Peyer's patch (tissue), 4 donors: ENCODE measurements at regions not wholly inside any gene's neighbourhood (a gene's known extent, or its start where the extent isn't known, plus 50 kb on each side); places are given as distances from the start of the nearest gene placed in this dataset.
"Not testable (repeated sequence)": the region's sequence is repeated elsewhere in the genome, so short reads cannot be mapped to it uniquely, and the experiment has no call there.

Experiments used
- POLR2A ChIP-seq, 2 donors: fragments of 450-650 bp; IDR thresholded peaks; one replicate each; pipeline ENCODE4 v1.5.1; 2017; ENCODE audit warnings: antibody characterized with exemption in 2 of 2, mild to moderate bottlenecking in 2 of 2, moderate library complexity in 2 of 2
- TF ChIP-seq, protein P1 (sequence below), 6 experiments: fragments of 450-650 bp in 4 of 6; fragments of 200-600 bp in 2 of 6; sonication (generic) in 1 of 6; IDR thresholded peaks; one replicate each; pipeline ENCODE4 v1.5.1; 2017 to 2019; ENCODE audit warnings: antibody characterized with exemption in 6 of 6, mild to moderate bottlenecking in 3 of 6, moderate library complexity in 1 of 6

DNA sequence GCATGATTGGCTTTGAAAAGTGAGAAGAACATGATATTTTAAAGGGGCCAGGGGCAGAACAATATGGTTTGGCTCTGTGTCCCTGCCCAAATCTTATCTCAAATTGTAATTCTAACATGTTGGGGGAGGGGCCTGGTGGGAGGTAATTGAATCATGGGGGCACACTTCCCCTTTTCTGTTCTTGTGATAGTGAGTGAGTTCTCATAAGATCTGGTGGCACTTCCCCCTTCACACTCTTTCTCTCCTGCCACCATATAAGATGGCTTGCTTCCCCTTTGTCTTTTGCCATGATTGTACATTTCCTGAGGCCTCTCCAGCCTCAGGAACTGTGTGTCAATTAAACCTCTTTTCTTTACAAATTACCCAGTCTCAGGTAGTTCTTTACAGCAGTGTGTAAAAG is 85.9 kb upstream of the C1QTNF3 start:
- TF ChIP-seq POLR2A (IDR thresholded peaks at IDR 0.05) = not testable (repeated sequence)
- TF ChIP-seq, protein P1, sequence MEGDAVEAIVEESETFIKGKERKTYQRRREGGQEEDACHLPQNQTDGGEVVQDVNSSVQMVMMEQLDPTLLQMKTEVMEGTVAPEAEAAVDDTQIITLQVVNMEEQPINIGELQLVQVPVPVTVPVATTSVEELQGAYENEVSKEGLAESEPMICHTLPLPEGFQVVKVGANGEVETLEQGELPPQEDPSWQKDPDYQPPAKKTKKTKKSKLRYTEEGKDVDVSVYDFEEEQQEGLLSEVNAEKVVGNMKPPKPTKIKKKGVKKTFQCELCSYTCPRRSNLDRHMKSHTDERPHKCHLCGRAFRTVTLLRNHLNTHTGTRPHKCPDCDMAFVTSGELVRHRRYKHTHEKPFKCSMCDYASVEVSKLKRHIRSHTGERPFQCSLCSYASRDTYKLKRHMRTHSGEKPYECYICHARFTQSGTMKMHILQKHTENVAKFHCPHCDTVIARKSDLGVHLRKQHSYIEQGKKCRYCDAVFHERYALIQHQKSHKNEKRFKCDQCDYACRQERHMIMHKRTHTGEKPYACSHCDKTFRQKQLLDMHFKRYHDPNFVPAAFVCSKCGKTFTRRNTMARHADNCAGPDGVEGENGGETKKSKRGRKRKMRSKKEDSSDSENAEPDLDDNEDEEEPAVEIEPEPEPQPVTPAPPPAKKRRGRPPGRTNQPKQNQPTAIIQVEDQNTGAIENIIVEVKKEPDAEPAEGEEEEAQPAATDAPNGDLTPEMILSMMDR (IDR thresholded peaks at IDR 0.05) = not testable (repeated sequence)
